A549 (cell line): ENCODE measurements at regions not wholly inside any gene's neighbourhood (a gene's known extent, or its start where the extent isn't known, plus 50 kb on each side); places are given as distances from the start of the nearest gene placed in this dataset.

Experiments used
- ATAC-seq, 2 experiments: fragments of 200-7000 bp in 1 of 2; fragments of >200 bp in 1 of 2; cut with Nextera tagmentation in 1 of 2; cut with Tn5 transposase in 1 of 2; 3 replicates each; pipeline versions ENCODE4 v1.8.0 to v1.9.1; 2018 to 2020; ENCODE audit warnings: mild to moderate bottlenecking in 1 of 2, moderate library complexity in 1 of 2
- CTCF ChIA-PET: fragments of 300-600 bp; sonication (Branson Sonifier 250); formaldehyde crosslinking; extraction: SDS; loops from one replicate; lab custom pipeline; 2021; ENCODE audit warnings: antibody characterized with exemption, inconsistent platforms; lab: Yijun Ruan, JAX
- POLR2A ChIA-PET: fragments of 350-600 bp; formaldehyde crosslinking; extraction: SDS; loops from one replicate; lab custom pipeline; 2021; ENCODE audit warnings: antibody characterized with exemption, inconsistent platforms; lab: Yijun Ruan, JAX
- DNase-seq, 2 experiments: peaks; one replicate each; pipeline versions ENCODE4 v3.0.0 to v3.0.0-alpha.2; 2011 to 2016; ENCODE audit warnings: low read depth in 1 of 2, low spot score in 1 of 2
- FAIRE-seq: peaks from 2 replicates; lab custom pipeline; 2011; peaks lifted over from hg19 to GRCh38; lab: Jason Lieb, UNC
- H3K27ac ChIP-seq, 2 experiments: fragments of >200 bp; sonication (Bioruptor Twin); formaldehyde crosslinking; 3 replicates each; pipeline ENCODE4 v1.5.1; 2016 to 2017
- H3K4me1 ChIP-seq: fragments of >200 bp; sonication (Bioruptor Twin); formaldehyde crosslinking; 3 replicates; pipeline ENCODE4 v1.6.1; 2016
- H3K4me2 ChIP-seq: fragments of >200 bp; sonication (Bioruptor Twin); formaldehyde crosslinking; 3 replicates; pipeline ENCODE4 v1.6.1; 2016
- H3K4me3 ChIP-seq: fragments of >200 bp; sonication (Bioruptor Twin); formaldehyde crosslinking; 3 replicates; pipeline ENCODE4 v1.5.1; 2016
- H3K9me3 ChIP-seq: fragments of >200 bp; sonication (Bioruptor Twin); formaldehyde crosslinking; 3 replicates; pipeline ENCODE4 v1.6.1; 2016
- ATOH8 ChIP-seq: fragments of 250-450 bp; sonication (Bioruptor Pico); IDR thresholded peaks from 2 replicates; pipeline ENCODE4 v1.5.0; 2020; ENCODE audit warnings: low read depth, mild to moderate bottlenecking, moderate library complexity
- CBX8 ChIP-seq: fragments of 200-600 bp; sonication (generic); IDR thresholded peaks from 2 replicates; pipeline ENCODE4 v1.6.1; 2016
- CHD2 ChIP-seq: fragments of 150-350 bp; IDR thresholded peaks from 2 replicates; pipeline ENCODE4 v1.6.1; 2014; ENCODE audit warnings: low read length; ENCODE audit not compliant: partially characterized antibody
- CHD4 ChIP-seq: fragments of 200-600 bp; sonication (generic); IDR thresholded peaks from 2 replicates; pipeline ENCODE4 v1.6.1; 2016; ENCODE audit warnings: antibody characterized with exemption, mild to moderate bottlenecking, borderline replicate concordance
- EHF ChIP-seq: fragments of 250-450 bp; sonication (Bioruptor Pico); IDR thresholded peaks from 2 replicates; pipeline ENCODE4 v1.5.0; 2020; ENCODE audit warnings: mild to moderate bottlenecking
- EP300 ChIP-seq, 2 experiments: fragments of >200 bp; sonication (Bioruptor Twin); formaldehyde crosslinking; IDR thresholded peaks; 2 replicates in 1 of 2; 3 replicates in 1 of 2; pipeline ENCODE4 v1.6.1; 2016 to 2017
- FOSB ChIP-seq: fragments of 250-450 bp; sonication (Bioruptor Pico); IDR thresholded peaks from 2 replicates; pipeline ENCODE4 v1.5.0; 2020; ENCODE audit warnings: mild to moderate bottlenecking, moderate library complexity
- FOSL2 ChIP-seq, 2 experiments: fragments of 450-650 bp in 1 of 2; fragments of >200 bp in 1 of 2; sonication (Bioruptor Twin) in 1 of 2; formaldehyde crosslinking; IDR thresholded peaks; 2 replicates each; pipeline versions ENCODE4 v1.5.0 to v1.6.1; 2016 to 2020; ENCODE audit warnings: mild to moderate bottlenecking in 1 of 2, moderate library complexity in 1 of 2
- HOXB13 ChIP-seq: fragments of 250-450 bp; sonication (Bioruptor Pico); IDR thresholded peaks from 2 replicates; pipeline ENCODE4 v1.5.0; 2020; ENCODE audit warnings: low read depth, mild to moderate bottlenecking, moderate library complexity
- KDM5A ChIP-seq: fragments of 200-600 bp; sonication (generic); IDR thresholded peaks from 2 replicates; pipeline ENCODE4 v1.6.1; 2016; ENCODE audit warnings: antibody characterized with exemption, mild to moderate bottlenecking
- MAZ ChIP-seq: fragments of 150-350 bp; IDR thresholded peaks from 2 replicates; pipeline ENCODE4 v1.6.1; 2014; ENCODE audit warnings: antibody characterized with exemption, low read depth, low read length, borderline replicate concordance
- NPAS2 ChIP-seq: fragments of 250-450 bp; sonication (Bioruptor Pico); IDR thresholded peaks from 2 replicates; pipeline ENCODE4 v1.8.0; 2022; ENCODE audit warnings: mild to moderate bottlenecking, moderate library complexity, borderline replicate concordance
- NR3C1 ChIP-seq: fragments of >200 bp; sonication (Bioruptor Twin); formaldehyde crosslinking; IDR thresholded peaks from 3 replicates; pipeline ENCODE4 v1.6.1; 2017
- PHF8 ChIP-seq: fragments of 200-600 bp; sonication (generic); IDR thresholded peaks from 2 replicates; pipeline ENCODE4 v1.6.1; 2016; ENCODE audit warnings: low read depth, mild to moderate bottlenecking, antibody characterized with exemption, moderate library complexity, borderline replicate concordance
- RAD21 ChIP-seq, 2 experiments: fragments of >200 bp in 1 of 2; sonication (Bioruptor Twin) in 1 of 2; formaldehyde crosslinking in 1 of 2; IDR thresholded peaks in 1 of 2; conservative IDR thresholded peaks in 1 of 2; 2 replicates in 1 of 2; 3 replicates in 1 of 2; pipeline ENCODE4 v1.6.1; 2012 to 2018; ENCODE audit warnings: inconsistent platforms in 1 of 2
- RARB ChIP-seq: fragments of 250-450 bp; sonication (Bioruptor Pico); IDR thresholded peaks from 2 replicates; pipeline ENCODE4 v1.8.0; 2021; ENCODE audit warnings: mild to moderate bottlenecking, moderate library complexity
- RFX5 ChIP-seq: fragments of 450-650 bp; IDR thresholded peaks from 2 replicates; pipeline ENCODE4 v1.7.1; 2014; ENCODE audit warnings: antibody characterized with exemption, mild to moderate bottlenecking, moderate library complexity
- RNF2 ChIP-seq: fragments of 200-600 bp; sonication (generic); IDR thresholded peaks from 2 replicates; pipeline ENCODE4 v1.6.1; 2016; ENCODE audit warnings: low read depth, mild to moderate bottlenecking, antibody characterized with exemption, moderate library complexity, borderline replicate concordance
- SMC3 ChIP-seq: fragments of >200 bp; sonication (Bioruptor Twin); formaldehyde crosslinking; IDR thresholded peaks from 3 replicates; pipeline ENCODE4 v1.6.1; 2018; ENCODE audit warnings: inconsistent platforms
- ZNF302 ChIP-seq: fragments of 250-450 bp; sonication (Bioruptor Pico); IDR thresholded peaks from 2 replicates; pipeline ENCODE4 v1.9.0; 2021; ENCODE audit warnings: inconsistent platforms, mild to moderate bottlenecking, moderate library complexity
- WGBS: methylation state at CpG from one replicate; pipeline ENCODE4 v1.1.6; 2017; ENCODE audit errors: missing lambda C conversion rate; 5-methylcytosine and 5-hydroxymethylcytosine counted together
- TF ChIP-seq, protein P1 (sequence below): fragments of >200 bp; sonication (Bioruptor Twin); formaldehyde crosslinking; IDR thresholded peaks from 3 replicates; pipeline ENCODE4 v1.6.1; 2016

GRCh38 chr1:214923278-214923915 is 159.1 kb upstream of the KCNK2 start:
- no peak overlapping the region for H3K27ac ChIP-seq
- no peak for TF ChIP-seq MAZ
- TF ChIP-seq CHD4, result no peak
- no peak for TF ChIP-seq NR3C1
- TF ChIP-seq PHF8, result no peak
- no peak for TF ChIP-seq HOXB13 (CRISPR knock-in tag)
- no peak for TF ChIP-seq RAD21 (conservative IDR thresholded peaks at IDR 0.05 in 1 of 2, IDR thresholded peaks at IDR 0.05 in 1 of 2)
- no peak for TF ChIP-seq ATOH8
- no peak for TF ChIP-seq RNF2
- TF ChIP-seq CBX8, result no peak
- TF ChIP-seq, protein P1, sequence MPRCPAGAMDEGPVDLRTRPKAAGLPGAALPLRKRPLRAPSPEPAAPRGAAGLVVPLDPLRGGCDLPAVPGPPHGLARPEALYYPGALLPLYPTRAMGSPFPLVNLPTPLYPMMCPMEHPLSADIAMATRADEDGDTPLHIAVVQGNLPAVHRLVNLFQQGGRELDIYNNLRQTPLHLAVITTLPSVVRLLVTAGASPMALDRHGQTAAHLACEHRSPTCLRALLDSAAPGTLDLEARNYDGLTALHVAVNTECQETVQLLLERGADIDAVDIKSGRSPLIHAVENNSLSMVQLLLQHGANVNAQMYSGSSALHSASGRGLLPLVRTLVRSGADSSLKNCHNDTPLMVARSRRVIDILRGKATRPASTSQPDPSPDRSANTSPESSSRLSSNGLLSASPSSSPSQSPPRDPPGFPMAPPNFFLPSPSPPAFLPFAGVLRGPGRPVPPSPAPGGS, result no peak
- no peak for TF ChIP-seq EHF (CRISPR knock-in tag)
- no peak for TF ChIP-seq ZNF302 (CRISPR knock-in tag)
- TF ChIP-seq KDM5A, result no peak
- no peak for TF ChIP-seq FOSB (CRISPR knock-in tag)
- no peak for TF ChIP-seq CHD2
- H3K4me2 ChIP-seq, result no peak overlapping the region
- FAIRE-seq (no peak), DNase-seq (no peak), ATAC-seq (no peak)
- ChIA-PET CTCF (no interaction called here), POLR2A (no interaction called here)
- H3K4me3 ChIP-seq, result no peak overlapping the region
- H3K4me1 ChIP-seq, result no peaks in the 10 kb centered on the region
- no peaks in the 10 kb centered on the region for H3K9me3 ChIP-seq

DNA sequence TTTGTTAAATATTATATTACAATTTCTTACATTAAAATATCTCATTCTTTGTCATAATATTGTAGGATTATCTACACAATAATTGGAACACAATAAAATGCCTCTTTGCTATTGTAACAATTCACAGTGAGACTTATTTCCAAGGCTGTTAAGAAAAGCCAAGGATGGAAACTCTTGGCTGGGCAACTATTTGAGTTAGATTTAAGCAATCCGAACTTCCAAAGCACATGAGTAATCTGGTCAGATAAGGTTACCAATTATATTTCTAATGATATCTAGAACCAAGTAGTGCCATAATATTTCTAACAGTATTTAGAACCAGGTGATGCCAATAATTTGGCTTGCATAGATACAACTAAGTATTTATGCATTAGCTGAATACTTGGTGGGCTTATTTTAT is 154.7 kb upstream of the KCNK2 start:
- no peaks in the 10 kb centered on the region for H3K9me3 ChIP-seq
- no peak for TF ChIP-seq RFX5
- TF ChIP-seq NPAS2 (CRISPR knock-in tag), result no peak
- no peak for TF ChIP-seq RARB
- no peak for TF ChIP-seq SMC3
- no peak for TF ChIP-seq FOSL2 (IDR thresholded peaks at IDR 0.05)
- no peak for TF ChIP-seq FOSL2 (CRISPR knock-in tag; IDR thresholded peaks at IDR 0.05)
- TF ChIP-seq ATOH8, result no peak
- H3K27ac ChIP-seq, result no peak overlapping the region
- no peaks in the 10 kb centered on the region for H3K4me1 ChIP-seq
- H3K4me3 ChIP-seq, result no peak overlapping the region
- DNase-seq (no peak), FAIRE-seq (no peak), ATAC-seq (no peak)
- ChIA-PET CTCF (no interaction called here), POLR2A (no interaction called here)
- H3K4me2 ChIP-seq, result no peak overlapping the region
- 45% methylated on average over 1 of the region's 1 CpG for WGBS

- FAIRE-seq, result no peak
- Histone ChIP-seq H3K9me3 (no peaks in the 10 kb centered on the region), H3K27ac (no peak overlapping the region), H3K4me1 (no peaks in the 10 kb centered on the region), H3K4me3 (no peak overlapping the region), H3K4me2 (no peak overlapping the region)
- ChIA-PET POLR2A (no interaction called here), CTCF (no interaction called here)
- ATAC-seq, result no peak
- DNase-seq, result no peak
- 23% methylated on average over 2 of the region's 2 CpGs for WGBS
- TF ChIP-seq EP300 (IDR thresholded peaks at IDR 0.05), result no peak
- TF ChIP-seq, all 56 proteins: peak for 0
These were observed 154.0 kb upstream of the KCNK2 start for GRCh38 chr1:214928574-214928973.
